ENCODE measurements at regions not wholly inside any gene's neighbourhood (a gene's known extent, or its start where the extent isn't known, plus 50 kb on each side); places are given as distances from the start of the nearest gene placed in this dataset.

GRCh38 chr3:18562364-18563154 is 137.4 kb upstream of the SATB1 start:
- no peak overlapping the region for H3K18ac ChIP-seq (ENCODE audit: low read length)
- H2BK120ac ChIP-seq (ENCODE audit: insufficient read depth, low read length, poor library complexity), result no peak overlapping the region
- no peak overlapping the region for H3K4me2 ChIP-seq (ENCODE audit: low read length)
- no peaks in the 10 kb centered on the region for H3K36me3 ChIP-seq (ENCODE audit: control insufficient read depth in 1 of 2, insufficient read depth in 2 of 2, low read length in 2 of 2)
- H3K9me3 ChIP-seq (ENCODE audit: insufficient read depth, low read depth, low read length), result no peaks in the 10 kb centered on the region
- no peaks in the 10 kb centered on the region for H3K27me3 ChIP-seq (ENCODE audit: insufficient read depth, low read length)
- H3K79me2 ChIP-seq (ENCODE audit: control insufficient read depth, insufficient read depth, low read length, poor library complexity), result no peaks in the 10 kb centered on the region
- H4K12ac ChIP-seq (ENCODE audit: low read depth, low read length), result no peak overlapping the region
- no CpG with 5 or more reads among the region's 1 CpG for WGBS (ENCODE audit: extremely low coverage, insufficient coverage, insufficient read length)
- DNase-seq, result no peak
- H3K27ac ChIP-seq (ENCODE audit: low read depth, low read length), result no peak overlapping the region
- no peak overlapping the region for H3K9ac ChIP-seq (ENCODE audit: low read length)
- H2AK5ac ChIP-seq (ENCODE audit: low read length), result no peak overlapping the region
- H3K4ac ChIP-seq (ENCODE audit: low read depth, low read length), result no peak overlapping the region
- H3K14ac ChIP-seq (ENCODE audit: low read length), result no peak overlapping the region
- H3K4me1 ChIP-seq (ENCODE audit: control insufficient read depth in 1 of 2, insufficient read depth in 2 of 2, low read length in 2 of 2), result no peaks in the 10 kb centered on the region
- H3K23ac ChIP-seq (ENCODE audit: low read length), result no peak overlapping the region
- H2BK5ac ChIP-seq (ENCODE audit: low read depth, low read length, poor library complexity), result no peak overlapping the region
- no peaks in the 10 kb centered on the region for H3K79me1 ChIP-seq (ENCODE audit: low read length)
- H4K91ac ChIP-seq (ENCODE audit: low read depth, low read length), result no peak overlapping the region
- H4K8ac ChIP-seq (ENCODE audit: low read depth, low read length), result no peak overlapping the region
- no peak overlapping the region for H2AFZ ChIP-seq (ENCODE audit: insufficient read depth, low read length, poor library complexity)
- H2BK12ac ChIP-seq (ENCODE audit: low read length), result no peak overlapping the region
- H3K4me3 ChIP-seq (ENCODE audit: low read depth, low read length), result no peak overlapping the region

DNA sequence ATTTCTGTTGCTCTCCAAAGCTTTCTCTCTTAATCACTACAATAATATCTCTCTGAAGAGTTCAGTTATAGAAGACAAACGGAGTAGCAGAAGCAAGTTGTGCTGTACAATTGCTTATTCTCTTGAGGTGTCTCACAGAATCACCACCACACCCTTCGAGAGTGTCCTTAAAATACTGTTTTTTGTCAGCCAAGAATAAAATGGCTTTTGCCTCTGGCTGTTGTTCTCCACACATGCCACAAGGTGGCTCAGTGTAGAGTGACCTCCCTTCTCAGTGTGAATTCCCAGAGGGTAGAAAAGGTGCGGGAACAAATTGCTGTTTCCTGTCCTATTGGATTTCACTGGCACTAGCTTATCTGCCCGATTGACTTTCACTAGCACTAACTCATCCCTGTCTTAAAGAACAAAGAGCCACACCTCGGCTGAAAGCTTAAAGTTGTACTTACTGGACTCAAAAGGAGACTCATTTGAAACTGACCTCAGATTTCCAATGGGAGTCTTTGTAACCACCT is 134.2 kb upstream of the SATB1 start:
- Histone ChIP-seq H4K8ac (ENCODE audit: low read depth, low read length) (no peak overlapping the region), H3K14ac (ENCODE audit: low read length) (no peak overlapping the region), H3K4me1 (ENCODE audit: control insufficient read depth in 1 of 2, insufficient read depth in 2 of 2, low read length in 2 of 2) (no peaks in the 10 kb centered on the region), H3K27me3 (ENCODE audit: insufficient read depth, low read length) (no peaks in the 10 kb centered on the region), H3K9ac (ENCODE audit: low read length) (no peak overlapping the region), H2BK12ac (ENCODE audit: low read length) (no peak overlapping the region), H3K27ac (ENCODE audit: low read depth, low read length) (no peak overlapping the region), H4K91ac (ENCODE audit: low read depth, low read length) (no peak overlapping the region), H2AFZ (ENCODE audit: insufficient read depth, low read length, poor library complexity) (no peak overlapping the region), H3K9me3 (ENCODE audit: insufficient read depth, low read depth, low read length) (no peaks in the 10 kb centered on the region), H3K18ac (ENCODE audit: low read length) (no peak overlapping the region), H3K23ac (ENCODE audit: low read length) (no peak overlapping the region), H3K4ac (ENCODE audit: low read depth, low read length) (no peak overlapping the region), H3K4me3 (ENCODE audit: low read depth, low read length) (no peak overlapping the region), H3K79me1 (ENCODE audit: low read length) (no peaks in the 10 kb centered on the region), H4K12ac (ENCODE audit: low read depth, low read length) (no peak overlapping the region), H2BK120ac (ENCODE audit: insufficient read depth, low read length, poor library complexity) (no peak overlapping the region), H2AK5ac (ENCODE audit: low read length) (no peak overlapping the region), H3K79me2 (ENCODE audit: control insufficient read depth, insufficient read depth, low read length, poor library complexity) (no peaks in the 10 kb centered on the region), H2BK5ac (ENCODE audit: low read depth, low read length, poor library complexity) (no peak overlapping the region), H3K36me3 (ENCODE audit: control insufficient read depth in 1 of 2, insufficient read depth in 2 of 2, low read length in 2 of 2) (no peaks in the 10 kb centered on the region), H3K4me2 (ENCODE audit: low read length) (no peak overlapping the region)
- peak; percentile 14 to 69 for DNase-seq
- no CpG with 5 or more reads among the region's 5 CpGs for WGBS (ENCODE audit: extremely low coverage, insufficient coverage, insufficient read length)

DNA sequence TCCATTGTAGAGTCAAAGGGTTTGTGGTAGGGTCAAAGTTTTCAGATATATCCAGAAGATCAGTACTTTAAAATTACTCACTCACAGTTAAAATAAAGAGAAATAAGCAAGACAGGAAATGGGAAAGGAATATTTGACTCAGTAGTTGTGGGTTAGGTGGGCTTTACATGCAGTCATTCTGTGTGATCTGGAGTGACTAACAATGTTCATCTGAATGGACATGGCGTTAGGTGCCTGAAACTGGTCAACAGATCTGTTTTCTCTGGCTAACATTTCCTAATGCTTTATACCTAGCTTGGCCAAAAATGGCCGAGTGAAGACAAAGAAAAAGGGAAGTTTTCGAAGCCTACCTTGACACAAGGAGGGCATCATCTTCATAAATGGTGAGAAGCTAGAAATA is 133.4 kb upstream of the SATB1 start:
- H4K8ac ChIP-seq (ENCODE audit: low read depth, low read length), result no peak overlapping the region
- H3K79me1 ChIP-seq (ENCODE audit: low read length), result no peaks in the 10 kb centered on the region
- no CpG with 5 or more reads among the region's 3 CpGs for WGBS (ENCODE audit: extremely low coverage, insufficient coverage, insufficient read length)
- no peaks in the 10 kb centered on the region for H3K79me2 ChIP-seq (ENCODE audit: control insufficient read depth, insufficient read depth, low read length, poor library complexity)
- no peak overlapping the region for H4K12ac ChIP-seq (ENCODE audit: low read depth, low read length)
- H3K14ac ChIP-seq (ENCODE audit: low read length), result no peak overlapping the region
- no peaks in the 10 kb centered on the region for H3K4me1 ChIP-seq (ENCODE audit: control insufficient read depth in 1 of 2, insufficient read depth in 2 of 2, low read length in 2 of 2)
- H3K4me3 ChIP-seq (ENCODE audit: low read depth, low read length), result no peak overlapping the region
- no peak overlapping the region for H2BK5ac ChIP-seq (ENCODE audit: low read depth, low read length, poor library complexity)
- no peaks in the 10 kb centered on the region for H3K27me3 ChIP-seq (ENCODE audit: insufficient read depth, low read length)
- H3K4ac ChIP-seq (ENCODE audit: low read depth, low read length), result no peak overlapping the region
- no peaks in the 10 kb centered on the region for H3K9me3 ChIP-seq (ENCODE audit: insufficient read depth, low read depth, low read length)
- no peak overlapping the region for H3K18ac ChIP-seq (ENCODE audit: low read length)
- H3K36me3 ChIP-seq (ENCODE audit: control insufficient read depth in 1 of 2, insufficient read depth in 2 of 2, low read length in 2 of 2), result no peaks in the 10 kb centered on the region
- H2AK5ac ChIP-seq (ENCODE audit: low read length), result no peak overlapping the region
- H2BK120ac ChIP-seq (ENCODE audit: insufficient read depth, low read length, poor library complexity), result no peak overlapping the region
- H2BK12ac ChIP-seq (ENCODE audit: low read length), result no peak overlapping the region
- H3K27ac ChIP-seq (ENCODE audit: low read depth, low read length), result no peak overlapping the region
- H3K9ac ChIP-seq (ENCODE audit: low read length), result no peak overlapping the region
- no peak overlapping the region for H3K23ac ChIP-seq (ENCODE audit: low read length)
- no peak overlapping the region for H4K91ac ChIP-seq (ENCODE audit: low read depth, low read length)
- DNase-seq, result no peak
- H3K4me2 ChIP-seq (ENCODE audit: low read length), result no peak overlapping the region
- no peak overlapping the region for H2AFZ ChIP-seq (ENCODE audit: insufficient read depth, low read length, poor library complexity)

DNA sequence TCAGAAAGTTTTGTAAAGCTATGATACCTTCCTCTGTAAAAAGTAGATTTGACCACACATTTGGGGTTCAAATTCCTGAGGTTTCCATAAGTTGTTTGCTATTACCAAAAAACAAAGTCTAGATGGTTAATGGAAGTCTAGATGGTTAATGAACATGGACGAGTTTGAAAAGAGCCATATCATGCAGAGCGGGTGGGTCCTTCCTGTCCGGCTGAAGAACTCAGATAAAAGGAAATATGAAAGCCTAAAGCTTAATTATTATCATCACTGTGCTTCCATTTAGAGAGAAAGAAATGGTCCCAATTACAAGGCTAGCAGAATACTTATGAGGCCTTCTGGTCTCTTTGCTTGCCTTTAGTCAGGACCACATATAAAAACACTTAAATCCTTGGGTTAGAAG is 132.1 kb upstream of the SATB1 start:
- no peaks in the 10 kb centered on the region for H3K79me2 ChIP-seq (ENCODE audit: control insufficient read depth, insufficient read depth, low read length, poor library complexity)
- H3K27ac ChIP-seq (ENCODE audit: low read depth, low read length), result no peak overlapping the region
- H4K8ac ChIP-seq (ENCODE audit: low read depth, low read length), result no peak overlapping the region
- no peak overlapping the region for H3K4ac ChIP-seq (ENCODE audit: low read depth, low read length)
- no peaks in the 10 kb centered on the region for H3K27me3 ChIP-seq (ENCODE audit: insufficient read depth, low read length)
- H3K4me3 ChIP-seq (ENCODE audit: low read depth, low read length), result no peak overlapping the region
- no peak overlapping the region for H2BK5ac ChIP-seq (ENCODE audit: low read depth, low read length, poor library complexity)
- no peak for DNase-seq
- no peak overlapping the region for H2BK12ac ChIP-seq (ENCODE audit: low read length)
- no peak overlapping the region for H3K9ac ChIP-seq (ENCODE audit: low read length)
- H2AK5ac ChIP-seq (ENCODE audit: low read length), result no peak overlapping the region
- no peak overlapping the region for H4K91ac ChIP-seq (ENCODE audit: low read depth, low read length)
- no peak overlapping the region for H3K14ac ChIP-seq (ENCODE audit: low read length)
- H3K23ac ChIP-seq (ENCODE audit: low read length), result no peak overlapping the region
- H3K9me3 ChIP-seq (ENCODE audit: insufficient read depth, low read depth, low read length), result no peaks in the 10 kb centered on the region
- no peak overlapping the region for H3K18ac ChIP-seq (ENCODE audit: low read length)
- H4K12ac ChIP-seq (ENCODE audit: low read depth, low read length), result no peak overlapping the region
- WGBS (ENCODE audit: extremely low coverage, insufficient coverage, insufficient read length), result no CpG with 5 or more reads among the region's 3 CpGs
- H2BK120ac ChIP-seq (ENCODE audit: insufficient read depth, low read length, poor library complexity), result no peak overlapping the region
- no peaks in the 10 kb centered on the region for H3K4me1 ChIP-seq (ENCODE audit: control insufficient read depth in 1 of 2, insufficient read depth in 2 of 2, low read length in 2 of 2)
- no peak overlapping the region for H2AFZ ChIP-seq (ENCODE audit: insufficient read depth, low read length, poor library complexity)
- no peaks in the 10 kb centered on the region for H3K79me1 ChIP-seq (ENCODE audit: low read length)
- H3K4me2 ChIP-seq (ENCODE audit: low read length), result no peak overlapping the region
- no peaks in the 10 kb centered on the region for H3K36me3 ChIP-seq (ENCODE audit: control insufficient read depth in 1 of 2, insufficient read depth in 2 of 2, low read length in 2 of 2)
